ENCODE measurements at regions not wholly inside any gene's neighbourhood (a gene's known extent, or its start where the extent isn't known, plus 50 kb on each side); places are given as distances from the start of the nearest gene placed in this dataset.
"Not testable (repeated sequence)": the region's sequence is repeated elsewhere in the genome, so short reads cannot be mapped to it uniquely, and the experiment has no call there.

GRCh38 chr18:65206551-65207260, 544.1 kb upstream of the CDH7 start:
- in situ Hi-C loops (cut with HindIII; ENCODE audit: low sequenced_read_pairs): no loop called here

- in situ Hi-C loops (cut with HindIII; ENCODE audit: low sequenced_read_pairs): no loop called here
Observed at GRCh38 chr18:65202091-65202490, 548.7 kb upstream of the CDH7 start.

- in situ Hi-C loops (cut with HindIII; ENCODE audit: low sequenced_read_pairs): no loop called here
Observed at GRCh38 chr18:65175681-65176080, 575.1 kb upstream of the CDH7 start.

- in situ Hi-C loops (cut with HindIII; ENCODE audit: low sequenced_read_pairs): not testable (repeated sequence)
Observed at GRCh38 chr18:65162086-65162485, 588.7 kb upstream of the CDH7 start.

DNA sequence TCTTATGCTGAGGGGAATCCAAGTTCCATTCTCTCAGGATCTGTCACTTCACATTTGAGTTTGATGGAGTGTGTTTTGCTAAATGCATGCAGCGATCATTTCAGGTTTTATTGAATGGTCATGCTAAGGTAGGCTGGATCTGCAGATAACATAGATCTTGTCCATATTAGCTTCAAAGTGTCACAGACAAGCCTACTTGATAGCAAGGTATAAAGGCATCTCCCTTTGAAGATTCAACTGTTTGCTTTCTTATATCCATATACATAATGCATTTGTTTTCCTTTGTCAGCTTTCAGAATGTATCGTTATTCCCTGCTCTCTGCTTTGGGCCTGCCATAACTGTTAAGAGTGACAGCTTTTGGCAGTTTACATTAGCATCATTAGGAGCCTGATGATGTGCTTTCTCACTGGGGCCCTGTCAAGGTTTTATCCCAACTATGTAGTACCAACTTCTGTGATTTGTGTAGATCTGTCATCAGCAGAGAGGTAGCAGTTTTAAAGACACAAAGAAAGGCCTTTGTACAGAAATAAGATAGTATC, 604.3 kb upstream of the CDH7 start:
- in situ Hi-C loops (cut with HindIII; ENCODE audit: low sequenced_read_pairs): no loop called here

GRCh38 chr18:65145312-65145711, 605.5 kb upstream of the CDH7 start:
- in situ Hi-C loops (cut with HindIII; ENCODE audit: low sequenced_read_pairs): no loop called here

DNA sequence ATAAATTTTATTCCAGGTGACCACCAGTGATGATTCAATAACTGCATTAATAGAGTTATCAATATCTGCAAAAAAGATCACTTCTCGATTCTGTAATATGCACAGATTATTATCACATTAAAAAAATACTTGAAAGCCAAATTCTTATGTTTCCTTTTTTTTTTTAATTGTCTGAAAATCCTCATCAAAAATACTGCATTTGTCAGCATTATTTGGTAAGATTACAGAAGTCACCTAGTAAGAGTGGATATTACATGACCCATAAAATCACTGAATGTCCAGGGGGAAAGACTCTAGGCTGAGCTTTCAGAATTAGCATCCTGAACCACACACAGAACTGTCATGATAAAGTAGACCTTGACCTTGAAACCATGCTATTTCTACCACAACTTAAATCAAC, 617.2 kb upstream of the CDH7 start:
- in situ Hi-C loops (cut with HindIII; ENCODE audit: low sequenced_read_pairs): no loop called here

GRCh38 chr18:65124633-65125032, 626.2 kb upstream of the CDH7 start:
- in situ Hi-C loops (cut with HindIII; ENCODE audit: low sequenced_read_pairs): no loop called here

DNA sequence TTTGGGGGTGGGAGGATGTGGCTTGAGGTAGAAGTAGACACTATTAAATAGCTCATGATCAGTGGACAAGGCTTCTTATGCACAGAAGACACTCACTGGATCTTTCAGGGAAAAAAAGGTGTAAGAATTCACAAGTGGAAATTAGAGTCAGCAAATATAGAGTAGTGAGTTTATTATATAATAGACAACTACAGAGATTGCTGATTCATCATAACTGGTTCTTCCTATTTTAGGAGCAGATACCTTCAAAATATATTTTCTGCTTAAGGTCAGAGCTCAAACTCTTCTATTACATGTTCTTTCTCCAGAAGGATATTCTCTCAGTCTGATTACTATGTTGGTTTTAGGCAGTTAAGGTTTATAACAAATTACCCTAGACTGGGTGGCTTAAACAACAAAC, 646.9 kb upstream of the CDH7 start:
- in situ Hi-C loops (cut with HindIII; ENCODE audit: low sequenced_read_pairs): no loop called here

GRCh38 chr18:65093346-65093745, 657.5 kb upstream of the CDH7 start:
- in situ Hi-C loops (cut with HindIII; ENCODE audit: low sequenced_read_pairs): no loop called here

DNA sequence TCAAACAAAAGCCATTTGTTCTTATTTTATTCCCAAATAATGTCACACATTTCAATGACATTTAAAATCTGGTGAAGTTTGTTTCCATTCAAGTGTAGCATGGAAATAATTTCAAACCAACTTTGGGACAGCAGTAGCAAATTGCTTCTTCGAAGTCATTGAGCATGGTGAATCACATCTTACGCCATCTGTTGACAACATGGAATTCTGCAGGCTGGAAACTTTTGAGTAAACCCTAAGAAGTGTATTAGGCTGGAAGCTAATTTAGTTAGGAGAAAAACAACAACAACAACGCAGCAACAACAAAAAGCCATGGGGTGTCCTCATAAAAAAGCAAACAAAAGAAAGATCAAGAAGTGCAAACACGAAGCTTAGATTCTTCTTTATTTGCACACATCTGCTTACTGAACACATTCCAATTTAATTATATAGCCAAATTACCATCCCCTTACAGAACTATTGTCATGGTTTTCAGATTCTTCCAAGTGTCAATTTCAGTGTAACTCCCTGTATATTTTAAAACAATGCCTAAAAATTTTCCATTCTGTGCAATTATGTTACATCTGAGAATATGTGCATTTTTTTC, 659.0 kb upstream of the CDH7 start:
- in situ Hi-C loops (cut with HindIII; ENCODE audit: low sequenced_read_pairs): no loop called here

DNA sequence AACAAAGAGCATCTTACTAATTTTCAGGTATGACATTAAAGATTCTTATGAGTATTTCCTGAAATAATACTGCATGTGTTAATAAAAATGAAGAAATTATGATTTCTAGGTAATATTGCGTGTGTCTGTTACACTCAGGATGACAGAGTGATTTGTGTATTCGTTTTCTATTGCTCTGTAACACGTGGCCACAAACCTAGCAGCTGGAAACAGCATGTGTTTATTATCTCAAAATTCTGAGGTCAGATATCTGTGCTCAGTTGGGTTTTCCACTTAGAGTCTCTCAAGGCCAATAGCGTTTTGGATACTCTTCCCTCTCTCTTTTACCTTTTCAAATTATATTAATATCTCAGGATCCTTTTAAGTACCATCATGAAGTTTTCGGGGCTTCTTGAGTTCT, 667.9 kb upstream of the CDH7 start:
- in situ Hi-C loops (cut with HindIII; ENCODE audit: low sequenced_read_pairs): no loop called here

DNA sequence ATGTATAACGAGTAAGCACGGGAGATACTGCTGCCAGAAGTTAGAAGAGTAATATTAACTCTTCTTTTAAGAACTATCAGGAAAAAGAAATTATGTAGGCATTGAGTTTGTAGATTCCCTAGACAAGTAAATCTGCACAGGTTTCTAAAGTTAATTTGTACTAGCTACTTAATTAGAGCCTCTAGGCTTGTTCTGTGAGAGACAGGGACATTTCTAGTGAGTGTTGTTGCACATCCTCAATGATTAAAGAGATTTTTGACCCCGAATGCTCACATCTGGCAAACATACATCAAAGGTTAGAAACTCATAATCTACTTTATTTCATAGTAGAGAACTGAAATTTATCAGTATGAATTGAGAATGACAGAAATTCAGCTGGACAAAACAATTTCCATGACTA, 669.0 kb upstream of the CDH7 start:
- in situ Hi-C loops (cut with HindIII; ENCODE audit: low sequenced_read_pairs): no loop called here

GRCh38 chr18:65073060-65073550, 677.7 kb upstream of the CDH7 start:
- in situ Hi-C loops (cut with HindIII; ENCODE audit: low sequenced_read_pairs): no loop called here

- in situ Hi-C loops (cut with HindIII; ENCODE audit: low sequenced_read_pairs): no loop called here
Observed at GRCh38 chr18:65057439-65058083, 693.3 kb upstream of the CDH7 start.

GRCh38 chr18:65056575-65056974, 694.2 kb upstream of the CDH7 start:
- in situ Hi-C loops (cut with HindIII; ENCODE audit: low sequenced_read_pairs): no loop called here

GRCh38 chr18:65049586-65049985, 701.2 kb upstream of the CDH7 start:
- in situ Hi-C loops (cut with HindIII; ENCODE audit: low sequenced_read_pairs): no loop called here

DNA sequence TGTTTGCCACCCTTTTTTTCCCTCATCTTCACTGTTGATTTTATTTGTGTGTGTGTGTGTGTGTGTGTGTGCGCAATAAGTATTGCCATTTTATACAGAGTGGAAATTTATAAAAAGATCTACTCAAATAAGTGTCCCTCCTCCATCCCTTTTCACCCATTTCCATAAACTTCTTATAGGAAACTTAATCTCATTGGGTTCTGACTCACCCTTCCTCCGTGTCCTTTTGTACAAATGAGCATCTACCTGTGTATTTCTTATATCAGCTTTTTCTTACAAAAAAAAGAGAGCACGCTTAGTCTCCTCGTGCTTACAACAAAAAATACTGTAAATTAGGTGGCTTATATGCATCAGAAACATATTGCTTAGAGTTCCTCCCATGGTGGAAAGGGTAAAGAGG, 711.2 kb upstream of the CDH7 start:
- in situ Hi-C loops (cut with HindIII; ENCODE audit: low sequenced_read_pairs): no loop called here

GRCh38 chr18:65035701-65036100, 715.1 kb upstream of the CDH7 start:
- in situ Hi-C loops (cut with HindIII; ENCODE audit: low sequenced_read_pairs): no loop called here

GRCh38 chr18:65025756-65026155, 725.1 kb upstream of the CDH7 start:
- in situ Hi-C loops (cut with HindIII; ENCODE audit: low sequenced_read_pairs): no loop called here

GRCh38 chr18:65021021-65021420, 729.8 kb upstream of the CDH7 start:
- in situ Hi-C loops (cut with HindIII; ENCODE audit: low sequenced_read_pairs): no loop called here

GRCh38 chr18:65018184-65018583, 732.6 kb upstream of the CDH7 start:
- in situ Hi-C loops (cut with HindIII; ENCODE audit: low sequenced_read_pairs): no loop called here
